ENCODE measurements at regions not wholly inside any gene's neighbourhood (a gene's known extent, or its start where the extent isn't known, plus 50 kb on each side); places are given as distances from the start of the nearest gene placed in this dataset.

GRCh38 chr1:198919667-198920398 is 281.0 kb downstream of the PTPRC start:
- TF ChIP-seq CTCF (IDR thresholded peaks at IDR 0.05) (no peak), POLR2A (IDR thresholded peaks at IDR 0.05) (no peak), POLR2AphosphoS5 (IDR thresholded peaks at IDR 0.05) (no peak), EP300 (IDR thresholded peaks at IDR 0.05) (no peak)

All from suprapubic skin (tissue), 4 donors.